Stomach (tissue), 4 donors: ENCODE measurements at regions not wholly inside any gene's neighbourhood (a gene's known extent, or its start where the extent isn't known, plus 50 kb on each side); places are given as distances from the start of the nearest gene placed in this dataset.

ENCODE experiments used
- POLR2AphosphoS5 ChIP-seq, 3 donors: sonication (generic); formaldehyde crosslinking; IDR thresholded peaks; one replicate each; pipeline ENCODE4 v1.6.1; 2016; ENCODE audit warnings: antibody characterized with exemption in 3 of 3
- TF ChIP-seq, protein P1 (sequence below), 7 experiments: fragments of 450-650 bp in 4 of 7; fragments of 200-600 bp in 3 of 7; sonication (generic) in 3 of 7; IDR thresholded peaks; one replicate each; pipeline ENCODE4 v1.5.1; 2016 to 2019; ENCODE audit warnings: antibody characterized with exemption in 7 of 7, control low read depth in 2 of 7, mild to moderate bottlenecking in 1 of 7

DNA sequence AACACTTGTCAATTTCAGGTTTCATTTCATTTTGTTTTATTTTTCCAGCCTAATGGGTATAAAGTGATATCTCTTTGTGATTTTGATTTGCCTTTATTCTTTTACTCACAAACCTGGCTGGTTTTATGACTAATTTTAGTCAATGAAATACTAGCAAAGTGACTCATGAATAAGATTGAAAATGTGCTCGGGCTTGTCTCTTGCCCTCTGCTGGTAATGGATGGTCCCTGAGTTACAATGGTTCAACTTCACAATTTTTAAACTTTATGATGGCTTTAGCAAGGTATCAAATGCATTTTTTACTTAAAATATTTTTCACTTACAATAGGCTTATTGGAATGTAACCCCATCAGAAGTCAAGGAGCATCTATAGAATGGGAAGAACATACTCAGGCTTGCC lies 431.4 kb upstream of the CCNG1 start:
- TF ChIP-seq, protein P1, sequence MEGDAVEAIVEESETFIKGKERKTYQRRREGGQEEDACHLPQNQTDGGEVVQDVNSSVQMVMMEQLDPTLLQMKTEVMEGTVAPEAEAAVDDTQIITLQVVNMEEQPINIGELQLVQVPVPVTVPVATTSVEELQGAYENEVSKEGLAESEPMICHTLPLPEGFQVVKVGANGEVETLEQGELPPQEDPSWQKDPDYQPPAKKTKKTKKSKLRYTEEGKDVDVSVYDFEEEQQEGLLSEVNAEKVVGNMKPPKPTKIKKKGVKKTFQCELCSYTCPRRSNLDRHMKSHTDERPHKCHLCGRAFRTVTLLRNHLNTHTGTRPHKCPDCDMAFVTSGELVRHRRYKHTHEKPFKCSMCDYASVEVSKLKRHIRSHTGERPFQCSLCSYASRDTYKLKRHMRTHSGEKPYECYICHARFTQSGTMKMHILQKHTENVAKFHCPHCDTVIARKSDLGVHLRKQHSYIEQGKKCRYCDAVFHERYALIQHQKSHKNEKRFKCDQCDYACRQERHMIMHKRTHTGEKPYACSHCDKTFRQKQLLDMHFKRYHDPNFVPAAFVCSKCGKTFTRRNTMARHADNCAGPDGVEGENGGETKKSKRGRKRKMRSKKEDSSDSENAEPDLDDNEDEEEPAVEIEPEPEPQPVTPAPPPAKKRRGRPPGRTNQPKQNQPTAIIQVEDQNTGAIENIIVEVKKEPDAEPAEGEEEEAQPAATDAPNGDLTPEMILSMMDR (IDR thresholded peaks at IDR 0.05) = no peak
- no peak for TF ChIP-seq POLR2AphosphoS5 (IDR thresholded peaks at IDR 0.05)
